Stimulated activated CD8-positive, alpha-beta memory T cell treated with anti-CD3 and anti-CD28 coated beads, Interleukin-2, amount 100 ng/mL, for 1 hour (primary cell): ENCODE measurements at regions not wholly inside any gene's neighbourhood (a gene's known extent, or its start where the extent isn't known, plus 50 kb on each side); places are given as distances from the start of the nearest gene placed in this dataset.

Source experiments
- DNase-seq, 2 donors: peaks; one replicate each; pipeline ENCODE4 v3.0.0-alpha.2; 2020; ENCODE audit warnings: low read depth in 2 of 2

DNA sequence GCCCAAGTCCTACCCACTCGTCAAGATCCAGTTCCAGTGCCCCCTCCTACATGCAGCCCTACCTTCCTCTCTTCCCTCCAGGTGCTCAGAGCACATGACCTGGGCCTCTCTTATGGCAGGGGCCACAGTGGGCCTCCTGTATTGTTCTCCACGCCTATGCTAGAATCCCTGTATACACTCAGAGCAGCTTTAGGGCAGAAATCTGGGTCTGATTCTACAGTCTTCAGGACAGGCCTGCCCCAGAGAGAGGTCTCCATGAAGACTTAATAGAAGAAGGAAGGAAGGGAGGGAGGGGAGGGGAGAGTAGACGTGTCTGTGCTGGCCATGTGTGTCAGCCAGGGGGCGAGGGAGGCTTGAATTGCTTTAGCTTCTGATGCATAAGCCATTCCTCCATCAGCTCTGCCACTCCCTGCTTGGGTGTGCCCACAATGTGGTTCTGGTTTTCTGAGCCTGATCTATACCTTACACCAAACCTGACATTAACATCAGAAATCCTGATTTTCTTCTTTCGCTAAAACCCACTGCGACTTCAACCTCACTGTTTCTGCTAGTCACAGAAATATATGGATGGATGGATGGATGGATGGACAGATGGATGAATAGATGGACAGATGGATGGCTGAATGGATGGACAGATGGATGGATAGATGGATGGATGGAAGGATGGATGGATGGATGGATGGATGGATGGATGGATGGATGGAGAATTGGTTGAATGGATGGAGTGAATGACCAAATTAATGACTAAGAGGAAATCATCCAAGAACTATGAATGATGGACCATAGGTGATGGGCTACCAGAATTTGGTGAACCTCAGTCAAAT, 56.6 kb upstream of the PRDM11 start:
- no peak for DNase-seq

DNA sequence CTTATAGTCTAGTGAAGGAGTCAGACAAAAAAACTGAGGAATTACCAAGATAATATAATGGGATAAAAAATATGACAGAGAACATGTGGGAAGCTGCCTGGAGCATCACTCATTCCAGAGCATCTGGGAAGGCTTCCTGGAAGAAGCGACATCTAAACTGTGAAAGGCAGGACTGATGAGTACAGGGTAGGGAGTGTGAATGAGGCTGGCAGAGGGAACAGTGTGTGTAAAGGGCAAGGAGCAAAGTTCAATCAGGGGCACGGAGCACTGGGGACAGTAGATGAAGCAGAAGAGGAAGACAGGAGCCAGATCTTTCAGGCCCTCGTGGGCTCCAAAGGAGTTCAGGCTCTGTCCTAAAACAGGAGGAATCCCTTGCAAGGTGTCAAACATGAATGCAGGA, 55.8 kb upstream of the PRDM11 start:
- no peak for DNase-seq

DNA sequence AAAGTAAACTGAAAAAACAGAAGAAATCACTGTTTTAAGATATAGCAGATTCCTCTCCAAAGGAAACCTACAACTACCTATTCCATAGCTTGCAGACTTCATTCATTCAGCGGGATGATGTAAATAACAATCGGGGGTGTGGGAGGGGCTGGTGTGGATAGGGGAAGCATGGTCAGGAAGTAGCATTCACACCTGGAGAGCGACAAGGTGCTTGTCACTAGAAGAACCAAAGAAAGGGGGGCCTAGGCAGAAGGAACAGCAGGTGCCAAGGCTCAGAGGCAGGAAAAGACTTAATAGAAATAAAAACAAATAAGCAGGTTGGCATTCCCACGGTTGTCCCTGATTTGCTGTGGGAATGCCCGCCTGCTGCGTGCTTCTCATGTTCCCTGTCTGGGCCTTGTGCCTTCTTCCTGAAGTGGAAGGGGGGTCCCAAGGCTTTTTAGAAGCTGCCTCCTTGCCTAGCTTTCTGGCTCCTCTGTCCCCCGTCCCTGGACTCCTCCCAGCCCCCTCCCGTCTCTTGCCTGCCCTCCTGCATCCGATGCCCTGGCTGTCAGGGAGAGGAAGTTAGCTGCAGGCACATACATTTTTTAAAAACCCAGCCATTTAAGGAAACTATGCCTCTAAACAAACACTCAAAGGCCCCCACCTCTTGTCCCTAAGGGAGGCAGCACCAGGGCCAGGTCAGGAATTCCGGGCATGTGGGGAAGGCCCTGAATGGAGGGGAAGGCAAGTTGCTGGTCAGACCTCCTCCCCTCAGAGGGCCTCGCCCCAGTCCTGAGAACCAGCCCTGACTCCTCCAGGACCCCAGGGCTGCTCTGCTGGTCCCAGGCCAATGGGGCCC, 54.7 kb upstream of the PRDM11 start:
- DNase-seq: no peak

DNA sequence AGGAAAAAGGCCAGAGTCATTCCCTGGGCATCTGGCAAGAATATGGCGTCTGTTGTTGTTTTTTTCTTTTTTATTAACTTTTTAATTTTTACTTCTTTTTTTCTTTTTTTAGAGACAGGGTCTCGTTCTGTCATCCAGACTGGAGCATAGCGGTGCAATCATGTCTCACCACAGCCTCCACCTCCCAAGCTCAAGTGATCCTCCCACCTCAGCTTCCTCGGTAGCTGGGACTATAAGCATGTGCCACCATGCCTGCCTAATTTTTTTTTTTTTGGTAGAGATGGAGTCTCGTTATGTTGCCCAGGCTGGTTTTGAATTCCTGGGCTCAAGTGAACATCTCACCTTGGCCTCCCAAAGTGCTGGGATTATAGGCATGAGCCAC, 54.0 kb upstream of the PRDM11 start:
- no peak for DNase-seq

DNA sequence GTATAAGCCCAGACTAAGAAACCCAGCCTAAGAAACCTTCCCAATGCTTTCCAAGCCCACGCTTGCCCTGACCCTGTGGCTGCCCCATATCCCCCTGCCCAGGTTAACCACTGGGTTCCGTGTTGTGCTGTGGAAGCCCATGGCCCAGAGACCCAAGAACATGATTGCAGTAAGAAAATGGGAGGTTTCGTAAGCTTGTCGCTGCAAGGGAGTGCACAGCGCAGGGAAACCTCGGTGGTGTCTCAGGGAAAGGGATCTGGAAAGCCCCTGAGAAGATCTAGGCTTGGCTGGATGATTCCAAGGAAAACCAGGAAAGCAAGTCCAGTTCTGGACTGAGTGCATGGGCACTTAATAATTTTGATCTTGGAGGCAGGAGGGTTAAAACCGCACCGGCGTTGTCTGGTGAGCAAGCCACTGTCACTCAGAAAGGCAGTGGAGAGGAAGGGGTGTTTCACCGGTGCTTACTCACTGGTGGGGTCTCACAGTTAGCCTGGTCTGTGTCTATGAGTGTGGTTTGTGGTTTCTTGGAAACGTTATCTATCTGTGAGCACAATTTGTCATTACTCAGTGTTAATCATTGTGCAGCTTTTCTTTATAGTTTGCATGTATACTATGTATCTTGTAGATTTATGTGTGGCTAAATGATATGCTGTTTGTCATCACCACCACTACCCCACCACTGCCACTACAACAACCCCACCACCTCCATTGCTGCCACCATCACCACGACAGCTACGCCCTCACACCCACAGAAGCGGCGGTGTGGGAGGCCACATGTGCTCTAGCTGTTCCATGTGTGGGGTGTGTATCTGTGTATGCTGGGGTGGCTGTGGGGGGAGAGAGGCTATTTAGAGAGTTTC, 53.3 kb upstream of the PRDM11 start:
- DNase-seq: peak in 1 of 2 donors; percentile 27

DNA sequence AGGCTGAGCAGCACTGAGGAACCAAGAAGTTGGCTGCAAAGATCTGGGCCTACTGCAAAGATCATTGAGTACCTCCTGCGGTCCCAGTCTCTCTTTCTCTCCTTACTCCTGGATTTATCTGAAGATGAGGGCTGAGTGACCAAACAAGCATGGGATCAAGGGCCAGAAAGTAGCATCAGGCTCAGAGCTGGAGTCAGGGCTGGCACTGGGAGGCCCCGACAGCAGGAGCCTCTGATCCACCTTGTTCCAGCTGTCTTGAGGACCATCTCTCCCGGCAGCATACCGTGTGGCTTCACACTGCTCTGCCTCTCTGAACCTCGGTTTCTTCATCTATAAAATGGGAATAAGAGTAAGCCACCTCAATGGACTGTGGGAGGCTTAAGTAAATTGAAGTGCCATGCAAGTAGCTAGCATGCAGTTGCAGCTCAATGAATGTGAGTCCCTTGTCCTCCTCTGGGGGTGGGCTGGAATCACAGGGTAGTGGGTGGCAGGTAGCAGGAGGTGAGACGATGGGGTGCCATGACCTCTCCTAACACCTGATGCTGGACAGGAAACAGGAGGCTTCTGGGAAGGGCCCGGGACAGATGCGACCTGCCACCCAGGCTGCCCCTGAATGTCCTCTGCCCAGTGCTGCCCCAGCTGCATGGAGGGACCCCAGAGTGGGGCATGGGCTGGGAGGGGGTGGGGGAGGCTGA, 52.5 kb upstream of the PRDM11 start:
- no peak for DNase-seq

DNA sequence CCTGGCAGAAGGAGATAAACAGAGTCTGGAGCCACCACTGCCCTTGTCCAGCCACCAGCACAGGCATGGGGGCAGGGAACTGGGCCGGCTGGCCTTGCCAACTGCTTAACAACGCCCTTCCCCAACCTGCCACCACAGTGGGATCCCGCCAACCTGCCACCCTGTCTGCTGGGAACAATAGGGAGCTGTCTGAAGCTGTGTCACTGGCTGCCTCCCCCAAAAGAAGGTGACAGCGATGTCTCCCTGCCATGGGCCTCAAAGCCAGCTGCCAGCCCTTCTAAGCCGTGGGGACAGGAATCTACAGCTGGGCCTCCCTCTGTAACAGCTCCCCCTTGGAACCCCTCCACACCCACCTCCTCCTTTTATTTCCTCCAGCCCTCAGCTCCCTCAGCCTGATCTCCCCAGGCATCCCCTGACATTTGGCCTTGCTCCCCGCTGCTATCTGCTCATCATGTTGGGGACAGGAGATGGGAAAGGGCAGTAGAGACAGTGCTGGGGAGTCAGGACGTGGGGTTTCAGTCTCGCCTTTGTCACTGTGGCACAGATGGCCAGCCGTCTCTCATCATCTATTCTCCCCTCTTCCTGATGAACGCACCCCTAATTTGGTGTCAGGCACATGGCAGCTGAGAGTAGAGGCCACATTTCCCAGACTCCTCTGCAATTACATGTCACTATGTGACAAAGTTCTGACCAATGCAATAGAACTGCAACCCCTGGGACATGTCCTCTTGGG, 51.3 kb upstream of the PRDM11 start:
- DNase-seq: no peak

DNA sequence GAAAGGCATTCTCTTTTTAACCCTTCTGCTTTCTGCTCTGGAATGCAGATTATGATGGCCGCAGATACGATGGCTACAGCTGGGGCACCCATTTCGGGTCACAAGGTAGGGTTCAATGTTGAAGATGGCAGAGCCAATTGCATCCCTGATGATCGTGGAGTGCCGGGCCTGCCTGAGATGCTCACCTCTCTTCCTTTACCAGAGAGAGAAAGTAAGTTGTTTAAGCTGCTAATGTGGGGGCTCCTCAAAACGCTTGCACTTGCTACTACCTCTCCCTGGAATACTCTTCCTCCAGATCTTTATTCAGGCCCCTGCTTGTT, 50.8 kb upstream of the PRDM11 start:
- no peak for DNase-seq

DNA sequence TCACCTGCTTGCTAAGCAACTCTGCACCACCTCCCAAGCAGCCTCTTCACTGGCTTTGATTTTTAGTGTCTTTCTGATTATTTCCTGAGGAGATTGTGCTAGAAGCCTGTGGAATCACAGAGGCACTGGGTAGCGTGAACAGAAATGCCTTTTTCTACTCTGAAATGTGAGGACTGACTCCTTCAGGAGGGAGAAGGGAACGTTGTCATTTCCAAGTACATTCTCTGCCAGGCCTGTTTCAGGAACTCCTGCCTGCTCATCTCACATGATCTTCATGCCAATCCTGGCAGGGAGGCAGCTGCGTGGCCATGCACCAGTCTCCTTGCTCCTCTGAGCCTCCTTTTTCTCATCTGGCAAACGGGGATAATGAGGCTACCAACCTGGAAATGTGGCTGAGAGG, 49.8 kb upstream of the PRDM11 start:
- no peak for DNase-seq
